ENCODE measurements at regions not wholly inside any gene's neighbourhood (a gene's known extent, or its start where the extent isn't known, plus 50 kb on each side); places are given as distances from the start of the nearest gene placed in this dataset.
"Not testable (repeated sequence)": the region's sequence is repeated elsewhere in the genome, so short reads cannot be mapped to it uniquely, and the experiment has no call there.

- TF ChIP-seq POLR2A (IDR thresholded peaks at IDR 0.05) (no peak), CTCF (IDR thresholded peaks at IDR 0.05) (no peak)
- intact Hi-C loops (cut with DNase I; ENCODE audit: low total_unique reads): no loop called here
- Histone ChIP-seq H3K27ac (no peak overlapping the region), H3K9me3 (no peaks in the 10 kb centered on the region), H3K4me1 (no peaks in the 10 kb centered on the region), H3K27me3 (no peaks in the 10 kb centered on the region), H3K36me3 (no peaks in the 10 kb centered on the region), H3K4me3 (no peak overlapping the region)
- DNase-seq: no peak
Measured at GRCh38 chr2:186138845-186139244, 347.2 kb upstream of the ZC3H15 start.

GRCh38 chr2:186159101-186159500, 327.0 kb upstream of the ZC3H15 start:
- H3K4me1 ChIP-seq: no peaks in the 10 kb centered on the region
- intact Hi-C loops (cut with DNase I; ENCODE audit: low total_unique reads): no loop called here
- H3K36me3 ChIP-seq: no peaks in the 10 kb centered on the region
- H3K27me3 ChIP-seq: no peaks in the 10 kb centered on the region
- H3K27ac ChIP-seq: no peak overlapping the region
- no peak for TF ChIP-seq CTCF (IDR thresholded peaks at IDR 0.05)
- TF ChIP-seq POLR2A (IDR thresholded peaks at IDR 0.05): no peak
- peaks cover 0 to 14% of the 10 kb centered on the region in 2 donors for H3K9me3 ChIP-seq
- H3K4me3 ChIP-seq: no peak overlapping the region
- no peak for DNase-seq

GRCh38 chr2:186164325-186164724, 321.7 kb upstream of the ZC3H15 start:
- intact Hi-C loops (cut with DNase I; ENCODE audit: low total_unique reads): no loop called here
- TF ChIP-seq CTCF (IDR thresholded peaks at IDR 0.05): no peak
- TF ChIP-seq POLR2A (IDR thresholded peaks at IDR 0.05): no peak

GRCh38 chr2:186170693-186171092, 315.4 kb upstream of the ZC3H15 start:
- Histone ChIP-seq H3K4me1 (no peaks in the 10 kb centered on the region), H3K4me3 (no peak overlapping the region), H3K36me3 (no peaks in the 10 kb centered on the region), H3K27ac (no peak overlapping the region), H3K27me3 (no peaks in the 10 kb centered on the region), H3K9me3 (no peaks in the 10 kb centered on the region)
- DNase-seq: no peak
- TF ChIP-seq CTCF (IDR thresholded peaks at IDR 0.05) (no peak), POLR2A (IDR thresholded peaks at IDR 0.05) (no peak)
- intact Hi-C loops (cut with DNase I; ENCODE audit: low total_unique reads): no loop called here

More at GRCh38 chr2:186164325-186164724, 321.7 kb upstream of the ZC3H15 start:
- Histone ChIP-seq H3K36me3 (no peaks in the 10 kb centered on the region), H3K27me3 (no peaks in the 10 kb centered on the region), H3K9me3 (no peaks in the 10 kb centered on the region), H3K4me1 (no peaks in the 10 kb centered on the region), H3K4me3 (no peak overlapping the region), H3K27ac (no peak overlapping the region)
- DNase-seq: no peak

GRCh38 chr2:186181625-186182024, 304.4 kb upstream of the ZC3H15 start:
- no peak for TF ChIP-seq POLR2A (IDR thresholded peaks at IDR 0.05)
- TF ChIP-seq CTCF (IDR thresholded peaks at IDR 0.05): no peak

GRCh38 chr2:186182366-186182765, 303.7 kb upstream of the ZC3H15 start:
- H3K36me3 ChIP-seq; H3K4me3 ChIP-seq; H3K9me3 ChIP-seq; H3K27ac ChIP-seq; DNase-seq; H3K27me3 ChIP-seq; H3K4me1 ChIP-seq; intact Hi-C loops (cut with DNase I; ENCODE audit: low total_unique reads): not testable (repeated sequence)

More at GRCh38 chr2:186181625-186182024, 304.4 kb upstream of the ZC3H15 start:
- H3K4me3 ChIP-seq: no peak overlapping the region
- DNase-seq: no peak
- H3K27me3 ChIP-seq: no peaks in the 10 kb centered on the region
- H3K4me1 ChIP-seq: no peaks in the 10 kb centered on the region
- H3K27ac ChIP-seq: no peak overlapping the region
- H3K9me3 ChIP-seq: no peaks in the 10 kb centered on the region
- no peaks in the 10 kb centered on the region for H3K36me3 ChIP-seq
- intact Hi-C loops (cut with DNase I; ENCODE audit: low total_unique reads): no loop called here
